Activated CD8-positive, alpha-beta T cell treated with anti-CD3 and anti-CD28 coated beads, Interleukin-2, amount 10 ng/mL, durations not matched to agents 7 days and 5 days (primary cell): ENCODE measurements at regions not wholly inside any gene's neighbourhood (a gene's known extent, or its start where the extent isn't known, plus 50 kb on each side); places are given as distances from the start of the nearest gene placed in this dataset.

Experiments
- ATAC-seq: fragments of 150-1000 bp; cut with Tn5 transposase; one replicate; pipeline ENCODE4 v1.10.0; 2021; ENCODE audit warnings: moderate library complexity
- CTCF ChIA-PET: fragments of 350-600 bp; sonication (Branson Sonifier 250); formaldehyde crosslinking; loops from one replicate; lab custom pipeline; 2021; ENCODE audit warnings: antibody characterized with exemption; lab: Charles Lee
- POLR2A ChIA-PET: fragments of 350-600 bp; sonication (Branson Sonifier 250); formaldehyde crosslinking; loops from one replicate; lab custom pipeline; 2021; ENCODE audit warnings: antibody characterized with exemption; lab: Charles Lee
- DNase-seq: peaks from one replicate; pipeline ENCODE4 v3.0.0-alpha.2; 2020
- H3K27ac Mint-ChIP-seq: one replicate; pipeline ENCODE4 v1.8.0; 2021; ENCODE audit warnings: mild to moderate bottlenecking, mixed read lengths
- H3K27me3 Mint-ChIP-seq: one replicate; pipeline ENCODE4 v1.8.0; 2021; ENCODE audit warnings: low read depth, mixed read lengths
- H3K36me3 Mint-ChIP-seq: one replicate; pipeline ENCODE4 v1.8.0; 2021; ENCODE audit warnings: low read depth, mixed read lengths
- H3K4me1 Mint-ChIP-seq: one replicate; pipeline ENCODE4 v1.8.0; 2021; ENCODE audit warnings: low read depth, mixed read lengths
- H3K4me3 Mint-ChIP-seq: one replicate; pipeline ENCODE4 v1.8.0; 2021; ENCODE audit warnings: mild to moderate bottlenecking, mixed read lengths
- H3K9me3 Mint-ChIP-seq: one replicate; pipeline ENCODE4 v1.8.0; 2022; ENCODE audit warnings: mixed read lengths; ENCODE audit not compliant: insufficient read depth

DNA sequence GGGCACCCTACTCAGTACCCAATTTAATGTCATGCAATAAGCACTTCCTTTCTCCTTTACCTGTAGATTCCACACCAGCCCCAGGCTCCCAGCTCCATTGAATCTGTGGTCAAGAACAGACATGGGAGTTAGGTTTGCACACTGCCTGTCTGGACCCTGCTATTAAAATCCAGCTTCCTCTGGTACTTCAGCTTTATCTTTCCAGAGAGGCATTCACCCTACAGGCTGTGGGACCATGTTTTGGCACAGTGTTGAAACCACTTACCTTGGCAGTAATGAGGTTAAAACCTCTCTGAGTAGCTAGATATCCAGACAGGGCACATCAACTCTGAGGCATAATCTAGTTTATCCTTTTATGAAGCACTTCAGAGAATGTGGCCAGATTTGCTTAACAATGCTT lies 191.5 kb upstream of the PCSK5 start:
- no peaks in the 10 kb centered on the region for H3K4me1 Mint-ChIP-seq
- no peak overlapping the region for H3K4me3 Mint-ChIP-seq
- H3K27ac Mint-ChIP-seq: no peak overlapping the region
- H3K27me3 Mint-ChIP-seq: no peaks in the 10 kb centered on the region
- no peak for DNase-seq
- no peaks in the 10 kb centered on the region for H3K9me3 Mint-ChIP-seq
- POLR2A ChIA-PET: no interaction called here
- CTCF ChIA-PET: no interaction called here
- no peak for ATAC-seq
- H3K36me3 Mint-ChIP-seq: no peaks in the 10 kb centered on the region

- H3K27ac Mint-ChIP-seq: no peak overlapping the region
- CTCF ChIA-PET: no interaction called here
These were observed 190.7 kb upstream of the PCSK5 start for GRCh38 chr9:75699625-75700251.

GRCh38 chr9:75700252-75700640 lies 190.2 kb upstream of the PCSK5 start:
- H3K4me3 Mint-ChIP-seq: no peak overlapping the region
- ATAC-seq (no peak), DNase-seq (no peak)
- no peaks in the 10 kb centered on the region for H3K27me3 Mint-ChIP-seq
- POLR2A ChIA-PET: no interaction called here
- no peaks in the 10 kb centered on the region for H3K36me3 Mint-ChIP-seq
- CTCF ChIA-PET: no interaction called here
- no peaks in the 10 kb centered on the region for H3K9me3 Mint-ChIP-seq
- H3K4me1 Mint-ChIP-seq: no peaks in the 10 kb centered on the region
- no peak overlapping the region for H3K27ac Mint-ChIP-seq

More at GRCh38 chr9:75699625-75700251, 190.7 kb upstream of the PCSK5 start:
- H3K4me3 Mint-ChIP-seq: no peak overlapping the region
- ATAC-seq: no peak
- no peaks in the 10 kb centered on the region for H3K27me3 Mint-ChIP-seq
- DNase-seq: no peak
- H3K9me3 Mint-ChIP-seq: no peaks in the 10 kb centered on the region
- H3K36me3 Mint-ChIP-seq: no peaks in the 10 kb centered on the region
- H3K4me1 Mint-ChIP-seq: no peaks in the 10 kb centered on the region
- POLR2A ChIA-PET: no interaction called here

- Mint-ChIP-seq H3K27me3 (no peaks in the 10 kb centered on the region), H3K4me1 (no peaks in the 10 kb centered on the region), H3K36me3 (no peaks in the 10 kb centered on the region), H3K4me3 (no peak overlapping the region), H3K9me3 (no peaks in the 10 kb centered on the region), H3K27ac (no peak overlapping the region)
- CTCF ChIA-PET: interaction anchor here (0.5 kb wide), 1 partner anchor 162 kb away, joined by 5 read pairs; no protein-coding TSS in a partner anchor
- no peak for ATAC-seq
- no peak for DNase-seq
- POLR2A ChIA-PET: no interaction called here
These were observed 183.3 kb upstream of the PCSK5 start for GRCh38 chr9:75707191-75707590.

DNA sequence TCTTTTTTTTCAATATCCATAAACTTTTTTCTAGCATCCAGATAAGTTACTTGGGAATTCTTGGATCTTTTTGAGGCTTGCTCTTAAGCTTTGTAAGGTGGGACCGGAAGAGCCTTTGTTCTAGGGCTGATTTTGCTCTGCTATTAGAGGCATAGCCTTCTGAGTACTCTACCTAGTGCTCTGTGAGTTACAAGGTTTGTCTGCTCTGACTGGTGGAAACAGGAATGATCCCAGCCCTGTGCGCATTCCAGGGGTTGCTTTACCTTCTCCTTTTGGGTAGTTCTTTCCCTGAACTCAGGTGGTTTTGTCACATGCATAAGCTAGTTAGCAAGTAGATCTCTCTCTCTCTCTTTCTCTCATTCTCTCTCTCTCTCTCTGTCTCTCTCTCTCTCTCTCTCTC lies 180.8 kb upstream of the PCSK5 start:
- POLR2A ChIA-PET: no interaction called here
- H3K9me3 Mint-ChIP-seq: no peaks in the 10 kb centered on the region
- no peak overlapping the region for H3K4me3 Mint-ChIP-seq
- DNase-seq (no peak), ATAC-seq (no peak)
- no peaks in the 10 kb centered on the region for H3K27me3 Mint-ChIP-seq
- H3K36me3 Mint-ChIP-seq: no peaks in the 10 kb centered on the region
- H3K27ac Mint-ChIP-seq: no peak overlapping the region
- CTCF ChIA-PET: no interaction called here
- H3K4me1 Mint-ChIP-seq: no peaks in the 10 kb centered on the region

DNA sequence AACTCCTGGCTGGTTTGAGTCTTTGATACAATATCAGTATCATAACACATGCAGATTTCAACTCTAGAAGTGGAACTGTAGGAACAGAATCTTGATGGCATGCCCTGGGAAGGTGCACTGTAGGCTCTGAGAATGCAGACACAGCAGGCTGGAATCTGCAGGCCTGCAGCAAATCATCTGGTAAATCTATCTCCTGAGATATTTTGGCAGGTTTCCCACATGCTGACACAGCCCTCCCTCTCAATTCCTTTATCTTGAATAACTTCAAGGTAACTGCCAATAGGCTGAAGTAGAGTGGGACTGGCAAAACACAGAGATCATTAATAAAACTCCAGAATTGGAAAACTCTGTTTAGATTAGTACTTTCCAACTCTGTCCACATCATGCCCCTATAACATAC lies 177.8 kb upstream of the PCSK5 start:
- POLR2A ChIA-PET: no interaction called here
- ATAC-seq (no peak), DNase-seq (no peak)
- no peaks in the 10 kb centered on the region for H3K9me3 Mint-ChIP-seq
- CTCF ChIA-PET: no interaction called here
- H3K4me3 Mint-ChIP-seq: no peak overlapping the region
- H3K36me3 Mint-ChIP-seq: no peaks in the 10 kb centered on the region
- H3K27ac Mint-ChIP-seq: no peak overlapping the region
- H3K4me1 Mint-ChIP-seq: no peaks in the 10 kb centered on the region
- peaks cover 3% of the 10 kb centered on the region for H3K27me3 Mint-ChIP-seq

- no peak for DNase-seq
- Mint-ChIP-seq H3K4me1 (no peaks in the 10 kb centered on the region), H3K9me3 (no peaks in the 10 kb centered on the region), H3K27ac (no peak overlapping the region), H3K4me3 (no peak overlapping the region), H3K36me3 (no peaks in the 10 kb centered on the region), H3K27me3 (peaks cover 3% of the 10 kb centered on the region)
- no peak for ATAC-seq
- POLR2A ChIA-PET: no interaction called here
- CTCF ChIA-PET: no interaction called here
These were observed 177.1 kb upstream of the PCSK5 start for GRCh38 chr9:75713335-75713734.

GRCh38 chr9:75715360-75715759 lies 175.1 kb upstream of the PCSK5 start:
- H3K4me3 Mint-ChIP-seq: no peak overlapping the region
- H3K27me3 Mint-ChIP-seq: peaks cover 3% of the 10 kb centered on the region
- ATAC-seq (no peak), DNase-seq (no peak)
- CTCF ChIA-PET: no interaction called here
- H3K36me3 Mint-ChIP-seq: no peaks in the 10 kb centered on the region
- H3K27ac Mint-ChIP-seq: no peak overlapping the region
- H3K9me3 Mint-ChIP-seq: no peaks in the 10 kb centered on the region
- no peaks in the 10 kb centered on the region for H3K4me1 Mint-ChIP-seq
- POLR2A ChIA-PET: no interaction called here

GRCh38 chr9:75718677-75719076 lies 171.8 kb upstream of the PCSK5 start:
- no peaks in the 10 kb centered on the region for H3K9me3 Mint-ChIP-seq
- no peak overlapping the region for H3K4me3 Mint-ChIP-seq
- H3K36me3 Mint-ChIP-seq: no peaks in the 10 kb centered on the region
- H3K4me1 Mint-ChIP-seq: no peaks in the 10 kb centered on the region
- H3K27me3 Mint-ChIP-seq: peaks cover 3% of the 10 kb centered on the region
- no peak for ATAC-seq
- H3K27ac Mint-ChIP-seq: no peak overlapping the region
- no peak for DNase-seq
- ChIA-PET CTCF (no interaction called here), POLR2A (no interaction called here)

- Mint-ChIP-seq H3K4me1 (no peaks in the 10 kb centered on the region), H3K9me3 (no peaks in the 10 kb centered on the region), H3K36me3 (no peaks in the 10 kb centered on the region), H3K27ac (no peak overlapping the region), H3K27me3 (no peaks in the 10 kb centered on the region), H3K4me3 (no peak overlapping the region)
- ChIA-PET POLR2A (no interaction called here), CTCF (no interaction called here)
- no peak for ATAC-seq
- no peak for DNase-seq
These were observed 162.1 kb upstream of the PCSK5 start for GRCh38 chr9:75728391-75728790.

DNA sequence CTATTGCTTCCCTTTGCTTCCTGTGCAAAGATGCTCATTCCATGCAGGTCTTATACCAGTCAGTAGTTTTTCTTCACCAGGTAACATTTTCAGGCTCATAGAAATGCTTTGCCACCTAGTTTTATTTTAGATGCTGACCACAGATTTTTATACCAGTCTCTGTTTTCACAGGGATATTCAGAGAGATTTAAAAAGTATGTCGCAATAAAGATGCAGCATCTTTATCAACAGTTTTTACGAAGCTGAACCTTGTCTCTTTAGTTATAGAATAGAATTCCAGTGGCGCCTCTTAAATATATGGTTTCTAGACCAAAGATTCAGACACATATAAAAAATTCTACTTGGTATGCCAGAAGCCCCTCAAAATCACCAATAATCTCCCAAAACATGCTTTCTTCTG lies 155.7 kb upstream of the PCSK5 start:
- H3K4me1 Mint-ChIP-seq: no peaks in the 10 kb centered on the region
- no peak overlapping the region for H3K27ac Mint-ChIP-seq
- no peaks in the 10 kb centered on the region for H3K9me3 Mint-ChIP-seq
- no peak for ATAC-seq
- peaks cover 3% of the 10 kb centered on the region for H3K27me3 Mint-ChIP-seq
- H3K36me3 Mint-ChIP-seq: no peaks in the 10 kb centered on the region
- no peak for DNase-seq
- ChIA-PET CTCF (no interaction called here), POLR2A (no interaction called here)
- no peak overlapping the region for H3K4me3 Mint-ChIP-seq

DNA sequence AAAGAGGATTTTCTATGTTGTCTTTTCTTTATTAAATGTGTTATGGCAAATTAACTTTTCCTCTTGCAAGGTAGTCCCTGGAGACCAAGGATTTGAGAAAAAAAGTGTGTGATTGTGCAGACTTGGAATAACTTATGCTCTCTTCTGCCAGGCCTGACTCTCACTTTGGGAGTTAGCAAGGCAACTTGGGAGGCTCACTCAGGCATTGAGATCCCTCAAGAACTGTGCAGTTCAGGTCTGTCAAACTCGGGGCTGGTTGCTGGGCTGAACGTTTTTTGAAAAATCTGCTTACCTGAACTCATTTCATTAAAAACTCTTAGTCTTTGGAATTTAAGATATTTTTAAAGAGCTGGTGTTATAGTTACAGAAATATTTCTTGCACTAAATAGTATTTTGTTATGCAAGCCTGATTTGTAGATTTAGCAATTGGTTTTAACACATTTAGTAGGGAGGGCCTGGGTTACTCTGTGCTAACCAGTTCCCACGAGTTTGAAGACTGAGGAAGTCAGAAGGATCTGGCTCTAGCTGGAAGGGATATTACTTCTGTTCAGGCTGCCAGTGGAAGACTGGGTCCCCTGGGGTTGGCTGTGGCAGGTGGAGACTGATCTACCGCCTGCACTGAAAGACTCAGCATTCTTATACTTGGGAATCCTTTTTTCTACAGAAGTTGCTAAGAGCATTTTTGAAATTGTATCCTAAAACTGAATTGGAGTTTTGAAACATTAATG lies 150.4 kb upstream of the PCSK5 start:
- CTCF ChIA-PET: no interaction called here
- Mint-ChIP-seq H3K36me3 (no peaks in the 10 kb centered on the region), H3K27ac (no peak overlapping the region), H3K4me3 (no peak overlapping the region), H3K27me3 (peaks cover 3% of the 10 kb centered on the region), H3K9me3 (no peaks in the 10 kb centered on the region), H3K4me1 (no peaks in the 10 kb centered on the region)
- POLR2A ChIA-PET: no interaction called here
- no peak for DNase-seq
- no peak for ATAC-seq
